HG03135 (cell line): ENCODE measurements at regions not wholly inside any gene's neighbourhood (a gene's known extent, or its start where the extent isn't known, plus 50 kb on each side); places are given as distances from the start of the nearest gene placed in this dataset.
"Not testable (repeated sequence)": the region's sequence is repeated elsewhere in the genome, so short reads cannot be mapped to it uniquely, and the experiment has no call there.

Source experiments
- ATAC-seq: cut with Tn5 transposase; IDR thresholded peaks from one replicate; pipeline ENCODE4 v1.9.1; 2021; ENCODE audit warnings: mild to moderate bottlenecking, moderate library complexity; ENCODE audit not compliant: unreplicated experiment

DNA sequence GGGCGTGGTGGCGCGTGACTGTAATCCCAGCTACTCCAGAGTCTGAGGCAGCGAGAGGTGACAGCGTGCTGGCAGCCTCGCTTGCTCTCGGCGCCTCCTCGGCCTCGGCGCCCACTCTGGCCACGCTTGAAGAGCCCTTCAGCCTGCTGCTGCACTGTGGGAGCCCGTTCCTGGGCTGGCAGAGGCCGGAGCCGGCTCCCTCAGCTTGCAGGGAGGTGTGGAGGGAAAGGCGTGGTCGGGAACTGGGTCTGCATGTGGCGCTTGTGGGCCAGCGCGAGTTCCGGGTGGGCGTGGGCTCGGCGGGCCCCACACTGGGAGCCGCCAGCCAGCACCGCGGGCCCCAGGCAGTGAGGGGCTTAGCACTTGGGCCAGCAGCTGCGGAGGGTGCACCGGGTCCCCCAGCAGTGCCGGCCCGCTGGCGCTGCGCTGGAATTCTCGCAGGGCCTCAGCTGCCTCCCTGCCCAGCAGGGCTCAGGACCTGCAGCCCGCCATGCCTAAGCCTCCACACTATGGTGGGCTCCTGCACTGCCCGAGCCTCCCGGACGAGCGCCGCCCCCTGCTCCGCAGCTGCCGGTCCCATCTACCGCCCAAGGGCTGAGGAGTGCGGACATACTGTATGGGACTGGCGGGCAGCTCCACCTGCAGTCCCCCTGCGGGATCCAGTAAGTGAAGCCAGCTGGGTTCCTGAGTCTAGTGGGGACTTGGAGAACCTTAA is 1093.3 kb upstream of the CDH8 start:
- no peak for ATAC-seq

DNA sequence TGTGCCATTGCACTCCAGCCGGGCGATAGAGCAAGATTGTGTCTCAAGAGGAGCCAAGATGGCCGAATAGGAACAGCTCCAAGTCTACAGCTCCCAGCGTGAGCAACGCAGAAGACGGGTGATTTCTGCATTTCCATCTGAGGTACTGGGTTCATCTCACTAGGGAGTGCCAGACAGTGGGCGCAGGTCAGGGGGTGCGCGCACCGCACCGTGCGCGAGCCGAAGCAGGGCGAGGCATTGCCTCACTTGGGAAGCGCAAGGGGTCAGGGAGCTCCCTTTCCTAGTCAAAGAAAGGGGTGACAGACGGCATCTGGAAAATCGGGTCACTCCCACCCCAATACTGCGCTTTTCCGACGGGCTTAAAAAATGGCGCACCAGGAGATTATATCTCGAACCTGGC is 1083.7 kb upstream of the CDH8 start:
- not testable (repeated sequence) for ATAC-seq

DNA sequence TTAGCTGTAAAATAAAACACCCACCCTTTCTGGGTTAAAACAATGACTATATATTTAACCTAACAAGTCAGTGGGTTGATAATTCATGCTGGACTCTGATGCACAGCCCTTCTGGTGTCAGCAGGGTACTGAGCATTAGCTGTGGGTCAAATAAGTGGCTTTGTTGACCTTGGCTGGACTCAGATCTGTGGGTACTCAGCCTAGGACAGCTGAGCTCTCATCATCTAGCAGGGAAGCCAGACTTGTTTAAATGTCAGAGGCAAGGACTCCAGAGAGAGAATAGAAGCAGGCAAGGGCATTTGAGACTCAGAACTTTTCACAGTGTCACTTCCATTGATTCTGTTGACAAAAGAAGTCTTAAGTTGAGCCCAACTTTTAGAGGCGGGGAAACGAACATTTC is 1063.8 kb upstream of the CDH8 start:
- ATAC-seq: no peak

DNA sequence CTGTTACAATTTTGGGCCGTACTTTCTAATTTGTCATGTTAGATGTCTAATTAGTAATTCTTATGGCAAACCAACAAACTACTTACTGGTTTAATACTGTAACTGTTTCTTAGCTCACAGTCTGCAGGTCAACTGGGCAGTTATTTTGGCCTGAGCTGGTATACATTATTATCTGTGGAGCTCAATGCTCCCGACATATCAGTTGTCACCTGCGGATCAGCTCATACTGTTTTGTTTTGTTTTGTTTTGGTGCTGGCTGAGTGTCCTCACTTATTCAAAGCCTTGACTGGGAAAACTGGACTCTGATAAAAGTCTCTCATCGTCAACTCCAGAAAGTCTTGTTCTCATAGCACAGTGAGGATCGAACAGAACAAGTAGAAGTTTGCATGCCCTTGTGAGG is 1060.6 kb upstream of the CDH8 start:
- ATAC-seq: no peak

DNA sequence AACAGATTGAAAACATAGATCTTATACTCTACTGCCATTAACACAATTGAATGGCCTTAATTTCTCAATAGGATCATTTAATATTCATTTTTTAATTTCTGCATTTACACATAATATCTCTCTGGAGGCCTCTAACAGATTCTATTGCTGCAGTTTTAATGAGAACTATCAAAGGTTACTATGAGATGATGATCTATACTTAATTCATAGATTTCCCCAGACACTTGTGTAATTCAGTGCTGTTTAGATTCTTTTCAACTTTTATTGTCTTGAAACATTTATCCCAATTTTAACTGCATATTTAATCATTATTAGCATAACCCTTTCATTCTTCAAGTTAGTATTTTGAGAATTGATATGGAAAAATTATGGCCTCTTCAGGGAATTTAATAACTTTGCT is 1056.5 kb upstream of the CDH8 start:
- no peak for ATAC-seq

DNA sequence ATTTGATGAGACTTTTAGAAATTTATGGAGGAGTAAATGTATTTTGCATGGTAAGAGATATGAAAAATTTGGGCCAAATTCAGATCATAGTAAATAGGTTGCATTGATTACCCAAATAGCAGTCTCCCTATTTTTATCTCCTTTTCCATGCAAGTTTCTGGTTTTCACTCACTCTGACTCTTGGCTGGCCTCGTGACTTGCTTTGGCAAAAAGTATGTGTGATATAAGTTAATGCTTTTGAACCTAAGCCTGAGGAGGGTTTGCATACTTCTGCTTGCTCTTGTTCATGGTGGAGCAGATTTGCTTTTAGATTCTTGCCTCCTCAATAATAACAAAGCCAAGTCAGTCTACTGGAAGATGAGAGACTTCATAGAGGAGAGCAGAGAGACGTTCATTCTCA is 1045.9 kb upstream of the CDH8 start:
- ATAC-seq: no peak

DNA sequence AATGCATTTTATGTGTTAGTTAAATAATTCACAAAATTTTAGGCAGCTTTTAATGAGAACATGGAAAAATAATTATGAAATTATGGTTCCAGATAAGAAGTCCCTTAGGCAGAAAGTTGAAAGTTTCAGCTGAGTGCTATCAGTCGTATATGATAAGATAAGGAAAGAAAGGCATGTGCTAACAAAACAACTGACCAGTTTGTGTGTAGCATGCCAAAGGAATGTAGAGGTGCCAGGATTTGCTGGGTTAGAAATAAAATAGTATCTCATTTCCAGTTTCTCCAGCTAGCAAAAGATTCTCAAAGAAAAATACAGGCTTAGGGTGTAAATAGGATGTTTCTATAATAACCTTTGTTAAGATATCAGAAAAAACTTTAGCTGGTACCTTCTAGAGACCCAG is 1044.5 kb upstream of the CDH8 start:
- ATAC-seq: no peak

- ATAC-seq: no peak
Observed at GRCh38 chr16:63069047-63069446, 1032.8 kb upstream of the CDH8 start.

- ATAC-seq: no peak
Observed at GRCh38 chr16:63067141-63067540, 1030.9 kb upstream of the CDH8 start.

DNA sequence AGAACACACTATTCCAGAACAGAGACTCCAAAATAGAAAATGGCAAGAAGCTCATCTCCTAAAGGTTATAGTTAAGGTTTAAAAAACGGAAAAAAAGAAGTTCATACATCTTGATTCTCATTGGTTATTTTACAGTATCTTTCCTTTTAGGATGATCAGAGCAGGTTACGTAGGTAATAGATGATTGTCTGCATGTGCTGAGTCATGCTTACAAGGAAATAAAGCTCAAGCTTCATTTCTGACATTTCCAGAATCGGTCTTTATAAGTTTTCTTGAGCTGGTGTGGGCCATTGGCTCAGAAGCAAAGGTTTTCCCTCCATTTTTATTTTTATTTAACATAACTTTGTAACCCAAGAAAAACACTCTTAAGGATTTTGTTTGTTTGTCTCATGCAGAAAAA is 1030.3 kb upstream of the CDH8 start:
- no peak for ATAC-seq

DNA sequence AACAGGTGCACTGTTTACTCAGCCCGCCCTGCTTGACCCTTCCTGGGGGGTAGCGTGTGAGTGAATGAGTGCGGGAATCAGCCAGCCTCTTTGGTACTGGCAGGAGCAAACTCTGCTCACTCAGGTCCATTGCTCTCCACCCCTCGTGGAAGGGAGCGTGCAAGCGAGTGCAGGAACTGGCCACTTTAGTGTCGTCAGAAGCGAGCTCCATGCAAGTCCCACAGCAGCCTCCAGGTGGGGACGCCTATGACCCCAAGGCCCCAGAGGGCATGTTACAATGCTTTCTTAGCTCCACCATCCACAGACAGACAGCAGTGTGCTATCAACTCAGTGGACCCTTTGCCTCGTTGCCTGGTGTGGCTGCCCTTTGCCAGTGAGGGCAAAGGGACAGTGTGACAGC is 1025.1 kb upstream of the CDH8 start:
- ATAC-seq: no peak

GRCh38 chr16:63059676-63060075 is 1023.4 kb upstream of the CDH8 start:
- no peak for ATAC-seq

DNA sequence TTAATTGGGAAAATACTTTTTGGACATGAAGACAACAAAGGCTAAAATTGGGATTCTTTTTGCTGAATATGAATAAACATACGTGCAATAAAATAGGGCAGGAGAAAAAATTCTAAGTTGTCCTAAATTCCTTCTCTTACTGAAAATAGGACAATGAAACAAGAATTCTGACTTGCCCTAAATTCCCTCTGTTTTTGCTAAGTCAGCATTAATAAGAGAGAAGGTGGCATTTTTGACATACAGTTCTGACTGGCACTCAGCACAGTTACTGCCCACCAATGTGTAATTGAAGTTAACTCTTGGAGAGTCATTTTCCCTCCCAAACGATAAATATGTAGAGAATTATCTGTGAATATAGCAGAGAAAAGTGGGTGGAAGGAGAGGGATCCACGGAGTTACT is 1021.1 kb upstream of the CDH8 start:
- no peak for ATAC-seq

DNA sequence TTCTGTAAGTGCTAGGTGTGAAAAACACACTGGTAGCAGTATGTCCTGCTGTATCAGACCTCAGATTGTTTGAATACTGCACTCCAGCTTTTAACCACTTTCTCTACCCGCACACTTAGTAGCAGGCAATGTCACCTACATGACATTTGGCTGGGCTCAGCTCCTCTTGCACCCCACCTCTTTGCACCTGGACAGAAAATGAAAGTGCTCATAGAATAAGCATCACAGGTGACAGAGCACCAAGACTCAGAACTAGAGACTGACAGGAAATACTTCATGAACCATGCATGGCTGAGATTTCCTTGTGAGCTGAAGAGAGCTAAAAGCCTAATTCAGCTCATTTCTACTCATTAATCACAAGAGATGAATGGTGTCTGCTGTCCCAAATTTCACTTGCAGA is 1014.2 kb upstream of the CDH8 start:
- ATAC-seq: no peak

GRCh38 chr16:63038397-63039106 is 1002.3 kb upstream of the CDH8 start:
- ATAC-seq: no peak

DNA sequence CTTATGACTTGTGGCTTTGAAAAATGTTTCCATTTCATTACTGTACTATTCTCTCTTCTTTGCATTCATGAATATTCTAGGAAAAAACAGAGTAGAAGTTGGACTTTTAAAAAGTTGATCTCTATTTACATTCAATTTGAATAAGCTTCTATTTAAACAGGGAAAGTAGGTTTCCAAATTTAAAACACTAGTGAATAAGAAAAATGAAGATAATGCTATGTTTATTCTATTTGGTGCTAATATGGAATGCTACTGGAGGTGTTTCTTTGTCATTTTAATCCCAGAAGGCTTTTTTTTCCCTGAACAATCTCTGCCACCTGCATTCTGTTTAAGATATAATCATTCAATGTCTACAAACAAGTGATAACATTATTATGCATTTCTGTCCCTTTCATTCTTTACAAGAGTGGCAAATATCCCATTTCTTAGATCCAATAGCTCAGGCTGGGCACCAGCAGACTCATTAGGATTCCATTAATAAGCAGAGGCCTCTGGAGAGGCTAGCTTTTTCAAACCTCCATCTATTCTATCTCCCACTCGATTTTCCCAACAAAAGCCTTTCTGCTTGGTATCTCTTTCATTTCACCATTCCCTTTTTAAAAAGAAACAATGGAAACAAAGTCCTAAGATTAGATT is 1001.6 kb upstream of the CDH8 start:
- ATAC-seq: no peak

DNA sequence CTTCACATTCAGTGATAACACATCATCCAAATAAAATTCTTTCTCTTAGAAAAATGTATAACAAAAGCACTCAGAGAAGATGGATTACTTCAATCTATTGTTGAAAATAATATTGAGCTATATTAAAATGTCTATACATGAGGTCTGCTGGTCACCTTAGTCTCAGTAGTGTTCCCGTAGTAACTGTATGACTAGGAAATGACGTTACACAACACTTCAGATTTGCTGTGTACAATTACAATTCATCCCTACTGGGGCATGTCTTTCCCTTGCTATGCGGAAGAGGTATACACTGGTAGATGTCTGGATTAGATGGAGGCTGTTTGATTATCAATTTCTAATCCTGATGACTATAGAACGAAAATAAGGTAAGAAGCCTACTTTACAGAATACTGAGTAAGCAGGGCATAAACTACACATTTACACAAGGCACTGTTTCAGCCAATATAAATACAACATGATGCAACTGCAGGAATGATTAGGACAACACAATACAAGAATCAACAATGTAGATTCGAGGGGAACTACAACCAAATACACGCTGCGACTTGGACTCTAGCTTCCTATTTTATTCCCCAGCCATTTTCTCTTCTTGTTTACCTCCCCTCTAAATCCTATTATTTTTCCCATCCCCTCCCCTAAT is 982.5 kb upstream of the CDH8 start:
- no peak for ATAC-seq

DNA sequence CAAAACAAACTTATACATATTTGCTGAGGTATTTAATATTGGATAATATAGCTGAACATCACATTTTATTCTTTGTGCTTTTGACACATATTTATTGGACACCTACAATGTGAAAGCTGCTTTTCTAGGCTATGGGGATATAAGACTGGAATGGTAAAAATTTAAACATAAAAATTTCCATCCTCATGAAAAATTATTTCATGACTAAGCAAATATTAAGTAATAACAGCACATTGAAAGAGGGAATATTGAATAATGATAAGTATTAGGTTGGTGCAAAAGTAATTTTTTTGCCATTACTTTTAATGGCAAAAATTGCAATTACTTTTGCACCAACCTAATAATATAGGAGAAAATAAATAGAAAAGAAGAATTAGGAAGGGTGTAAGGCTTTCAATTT is 972.5 kb upstream of the CDH8 start:
- no peak for ATAC-seq

- no peak for ATAC-seq
Observed at GRCh38 chr16:63005356-63005755, 969.1 kb upstream of the CDH8 start.

- no peak for ATAC-seq
Observed at GRCh38 chr16:62989480-62989879, 953.2 kb upstream of the CDH8 start.

DNA sequence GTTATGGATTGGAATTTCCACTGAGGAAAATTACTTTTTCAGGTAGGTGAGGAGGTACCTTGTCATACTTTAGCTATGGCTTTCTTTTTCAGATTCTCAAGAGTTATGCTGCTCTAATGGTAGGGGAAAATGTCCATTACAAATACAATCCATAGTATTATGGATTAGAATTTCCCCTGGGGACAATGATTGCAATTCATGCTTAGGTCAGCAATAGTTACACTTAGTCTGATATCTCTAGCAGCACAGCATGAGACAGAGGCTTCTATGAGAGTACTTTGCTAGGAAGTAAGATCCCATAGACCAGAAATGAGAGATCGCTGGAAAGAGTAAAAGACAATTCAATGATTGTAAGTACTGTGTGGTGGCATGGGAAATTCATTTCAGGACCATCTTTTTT is 949.5 kb upstream of the CDH8 start:
- ATAC-seq: no peak

GRCh38 chr16:62978451-62978850 is 942.2 kb upstream of the CDH8 start:
- no peak for ATAC-seq
